Neural cell (in vitro differentiated cells): ENCODE measurements at regions not wholly inside any gene's neighbourhood (a gene's known extent, or its start where the extent isn't known, plus 50 kb on each side); places are given as distances from the start of the nearest gene placed in this dataset.
A peak's percentile ranks its signal among the peaks of the same experiment; 100 is the strongest.

Source experiments
- EP300 ChIP-seq: fragments of 450-650 bp; conservative IDR thresholded peaks from 2 replicates; pipeline ENCODE4 v1.6.1; 2014; ENCODE audit warnings: antibody characterized with exemption, mild to moderate bottlenecking, moderate library complexity; ENCODE audit not compliant: poor library complexity, severe bottlenecking
- EZH2 ChIP-seq: fragments of 200-600, 300-800 bp; shearing (Covaris generic), sonication (generic); IDR thresholded peaks from 2 replicates; pipeline ENCODE4 v1.6.1; 2014; ENCODE audit warnings: antibody characterized with exemption, low read length, borderline replicate concordance, mild to moderate bottlenecking; ENCODE audit not compliant: insufficient read depth, poor library complexity, severe bottlenecking
- MXI1 ChIP-seq: fragments of 450-650 bp; conservative IDR thresholded peaks from 2 replicates; pipeline ENCODE4 v1.6.1; 2014; ENCODE audit warnings: antibody characterized with exemption, mild to moderate bottlenecking; ENCODE audit not compliant: poor library complexity, severe bottlenecking
- POLR2AphosphoS5 ChIP-seq: IDR thresholded peaks from 2 replicates; pipeline ENCODE4 v1.6.1; 2012
- SMC3 ChIP-seq: fragments of 450-650 bp; conservative IDR thresholded peaks from 2 replicates; pipeline ENCODE4 v1.6.1; 2014; ENCODE audit warnings: antibody characterized with exemption, mild to moderate bottlenecking, moderate library complexity; ENCODE audit not compliant: poor library complexity
- TAF1 ChIP-seq: IDR thresholded peaks from 2 replicates; pipeline ENCODE4 v1.6.1; 2012; ENCODE audit warnings: low read depth
- TF ChIP-seq, protein P1 (sequence below): fragments of 450-650 bp; IDR thresholded peaks from 2 replicates; pipeline ENCODE4 v1.5.1; 2014; ENCODE audit warnings: antibody characterized with exemption, mild to moderate bottlenecking, moderate library complexity; ENCODE audit not compliant: poor library complexity, severe bottlenecking
- TF ChIP-seq, protein P2 (sequence below): IDR thresholded peaks from 2 replicates; pipeline ENCODE4 v1.6.1; 2012; ENCODE audit warnings: borderline replicate concordance

DNA sequence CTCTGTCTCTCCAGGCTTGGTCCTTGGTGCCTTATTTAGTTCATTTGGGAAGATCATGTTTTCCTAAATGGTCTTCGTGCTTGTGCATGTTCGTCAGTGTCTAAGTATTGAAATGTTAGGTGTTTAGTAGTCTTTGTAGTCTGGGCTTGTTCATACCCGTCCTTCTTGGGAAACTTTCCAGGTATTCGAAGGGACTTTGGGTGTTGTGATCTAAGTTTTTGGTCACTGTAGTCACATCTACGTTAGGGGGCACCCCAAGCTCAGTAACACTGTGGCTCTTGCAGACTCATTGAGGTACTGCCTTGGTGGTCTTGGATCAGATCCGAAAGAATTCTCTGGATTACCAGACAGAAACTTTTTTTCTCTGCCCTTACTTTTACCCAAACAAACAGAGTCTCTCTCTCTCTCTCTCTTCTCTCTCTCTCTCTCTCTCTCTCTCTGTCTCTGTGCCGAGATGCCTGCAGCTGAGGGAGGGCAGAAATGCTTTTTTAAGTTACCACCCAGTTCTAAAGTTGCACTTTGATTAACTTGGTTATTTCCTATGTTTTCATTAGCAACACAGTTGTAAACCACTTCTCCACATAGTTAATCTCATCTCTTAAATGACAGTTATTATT is 67.6 kb upstream of the SLC7A3 start:
- TF ChIP-seq, protein P1, sequence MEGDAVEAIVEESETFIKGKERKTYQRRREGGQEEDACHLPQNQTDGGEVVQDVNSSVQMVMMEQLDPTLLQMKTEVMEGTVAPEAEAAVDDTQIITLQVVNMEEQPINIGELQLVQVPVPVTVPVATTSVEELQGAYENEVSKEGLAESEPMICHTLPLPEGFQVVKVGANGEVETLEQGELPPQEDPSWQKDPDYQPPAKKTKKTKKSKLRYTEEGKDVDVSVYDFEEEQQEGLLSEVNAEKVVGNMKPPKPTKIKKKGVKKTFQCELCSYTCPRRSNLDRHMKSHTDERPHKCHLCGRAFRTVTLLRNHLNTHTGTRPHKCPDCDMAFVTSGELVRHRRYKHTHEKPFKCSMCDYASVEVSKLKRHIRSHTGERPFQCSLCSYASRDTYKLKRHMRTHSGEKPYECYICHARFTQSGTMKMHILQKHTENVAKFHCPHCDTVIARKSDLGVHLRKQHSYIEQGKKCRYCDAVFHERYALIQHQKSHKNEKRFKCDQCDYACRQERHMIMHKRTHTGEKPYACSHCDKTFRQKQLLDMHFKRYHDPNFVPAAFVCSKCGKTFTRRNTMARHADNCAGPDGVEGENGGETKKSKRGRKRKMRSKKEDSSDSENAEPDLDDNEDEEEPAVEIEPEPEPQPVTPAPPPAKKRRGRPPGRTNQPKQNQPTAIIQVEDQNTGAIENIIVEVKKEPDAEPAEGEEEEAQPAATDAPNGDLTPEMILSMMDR = peak; percentile 51
- TF ChIP-seq TAF1 (no peak), POLR2AphosphoS5 (no peak), EZH2 (no peak), EP300 (no peak), MXI1 (no peak), SMC3 (peak; percentile 54)
- TF ChIP-seq, protein P2, sequence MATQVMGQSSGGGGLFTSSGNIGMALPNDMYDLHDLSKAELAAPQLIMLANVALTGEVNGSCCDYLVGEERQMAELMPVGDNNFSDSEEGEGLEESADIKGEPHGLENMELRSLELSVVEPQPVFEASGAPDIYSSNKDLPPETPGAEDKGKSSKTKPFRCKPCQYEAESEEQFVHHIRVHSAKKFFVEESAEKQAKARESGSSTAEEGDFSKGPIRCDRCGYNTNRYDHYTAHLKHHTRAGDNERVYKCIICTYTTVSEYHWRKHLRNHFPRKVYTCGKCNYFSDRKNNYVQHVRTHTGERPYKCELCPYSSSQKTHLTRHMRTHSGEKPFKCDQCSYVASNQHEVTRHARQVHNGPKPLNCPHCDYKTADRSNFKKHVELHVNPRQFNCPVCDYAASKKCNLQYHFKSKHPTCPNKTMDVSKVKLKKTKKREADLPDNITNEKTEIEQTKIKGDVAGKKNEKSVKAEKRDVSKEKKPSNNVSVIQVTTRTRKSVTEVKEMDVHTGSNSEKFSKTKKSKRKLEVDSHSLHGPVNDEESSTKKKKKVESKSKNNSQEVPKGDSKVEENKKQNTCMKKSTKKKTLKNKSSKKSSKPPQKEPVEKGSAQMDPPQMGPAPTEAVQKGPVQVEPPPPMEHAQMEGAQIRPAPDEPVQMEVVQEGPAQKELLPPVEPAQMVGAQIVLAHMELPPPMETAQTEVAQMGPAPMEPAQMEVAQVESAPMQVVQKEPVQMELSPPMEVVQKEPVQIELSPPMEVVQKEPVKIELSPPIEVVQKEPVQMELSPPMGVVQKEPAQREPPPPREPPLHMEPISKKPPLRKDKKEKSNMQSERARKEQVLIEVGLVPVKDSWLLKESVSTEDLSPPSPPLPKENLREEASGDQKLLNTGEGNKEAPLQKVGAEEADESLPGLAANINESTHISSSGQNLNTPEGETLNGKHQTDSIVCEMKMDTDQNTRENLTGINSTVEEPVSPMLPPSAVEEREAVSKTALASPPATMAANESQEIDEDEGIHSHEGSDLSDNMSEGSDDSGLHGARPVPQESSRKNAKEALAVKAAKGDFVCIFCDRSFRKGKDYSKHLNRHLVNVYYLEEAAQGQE = no peak
